Medulla oblongata (tissue), 1 donor: ENCODE measurements at regions not wholly inside any gene's neighbourhood (a gene's known extent, or its start where the extent isn't known, plus 50 kb on each side); places are given as distances from the start of the nearest gene placed in this dataset.
A peak's percentile ranks its signal among the peaks of the same experiment; 100 is the strongest.
"Not testable (repeated sequence)": the region's sequence is repeated elsewhere in the genome, so short reads cannot be mapped to it uniquely, and the experiment has no call there.

Experiments used
- DNase-seq: peaks from one replicate; pipeline ENCODE4 v3.0.0-alpha.2; 2015; ENCODE audit errors: extremely low spot score

GRCh38 chr3:75242012-75242735, 422.0 kb upstream of the FRG2C start:
- DNase-seq, result no peak

- DNase-seq, result no peak
These were observed 415.2 kb upstream of the FRG2C start for GRCh38 chr3:75248974-75249373.

- DNase-seq, result no peak
These were observed 409.4 kb upstream of the FRG2C start for GRCh38 chr3:75254685-75255084.

- DNase-seq, result not testable (repeated sequence)
These were observed 405.1 kb upstream of the FRG2C start for GRCh38 chr3:75258825-75259683.

- DNase-seq, result not testable (repeated sequence)
These were observed 403.2 kb upstream of the FRG2C start for GRCh38 chr3:75260975-75261374.

- no peak for DNase-seq
These were observed 401.5 kb upstream of the FRG2C start for GRCh38 chr3:75262661-75263060.

DNA sequence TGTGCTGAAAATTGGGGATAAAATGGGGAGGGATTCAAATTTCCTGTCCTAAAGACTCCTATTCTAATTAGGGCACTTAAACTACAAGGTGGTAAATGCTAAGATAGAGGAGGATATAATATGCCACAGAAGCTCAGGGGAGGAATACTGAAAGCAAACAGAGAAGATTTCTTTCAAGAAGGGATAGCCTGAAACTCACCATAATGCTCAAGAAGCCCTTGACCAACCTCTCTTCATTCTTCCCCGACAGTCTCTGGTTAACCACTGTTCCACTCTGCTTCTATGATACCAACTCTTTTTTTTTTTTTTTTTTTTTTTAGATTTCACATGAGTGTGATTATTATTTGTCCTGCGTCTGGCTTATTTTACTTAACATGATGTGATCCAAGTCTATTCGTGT, 398.2 kb upstream of the FRG2C start:
- no peak for DNase-seq

DNA sequence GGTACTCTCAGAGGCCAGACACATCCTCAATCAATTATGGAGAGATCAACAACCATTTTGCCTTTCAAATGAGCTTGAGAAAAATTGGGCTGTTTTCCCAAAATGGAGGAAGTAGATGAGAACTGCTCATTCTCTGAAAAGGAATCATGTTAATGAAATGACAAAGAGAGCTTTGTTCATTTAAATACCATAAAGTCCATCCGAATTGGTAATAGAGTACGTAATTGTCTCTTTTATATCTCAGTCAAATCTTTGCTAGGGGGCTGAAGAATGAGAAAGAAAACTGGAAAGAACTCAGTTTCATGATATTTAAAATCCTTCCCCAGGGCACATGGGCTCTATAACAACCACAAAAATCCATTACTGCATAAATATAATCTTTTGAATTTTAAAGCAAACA, 395.6 kb upstream of the FRG2C start:
- DNase-seq, result not testable (repeated sequence)

DNA sequence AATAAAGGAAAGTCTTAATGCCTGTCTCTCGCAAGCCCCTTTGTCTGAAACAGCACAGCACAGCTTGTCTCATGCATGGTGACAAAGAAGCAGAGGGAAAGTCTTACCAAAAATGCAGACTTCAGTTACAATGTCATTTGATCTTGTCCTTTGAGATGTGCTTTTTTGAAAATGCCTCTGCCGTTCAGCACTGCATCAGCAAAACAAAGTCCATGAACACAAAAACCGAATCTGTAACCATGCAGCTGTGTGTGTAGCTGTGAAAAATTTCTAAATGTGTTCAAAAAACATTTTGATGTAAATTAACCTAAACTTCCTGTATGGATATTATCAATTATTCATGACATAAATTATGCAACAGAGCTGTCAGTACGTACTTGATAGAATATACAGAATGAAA, 391.9 kb upstream of the FRG2C start:
- not testable (repeated sequence) for DNase-seq

- peak; percentile 33 for DNase-seq
These were observed 391.4 kb upstream of the FRG2C start for GRCh38 chr3:75272691-75273090.

DNA sequence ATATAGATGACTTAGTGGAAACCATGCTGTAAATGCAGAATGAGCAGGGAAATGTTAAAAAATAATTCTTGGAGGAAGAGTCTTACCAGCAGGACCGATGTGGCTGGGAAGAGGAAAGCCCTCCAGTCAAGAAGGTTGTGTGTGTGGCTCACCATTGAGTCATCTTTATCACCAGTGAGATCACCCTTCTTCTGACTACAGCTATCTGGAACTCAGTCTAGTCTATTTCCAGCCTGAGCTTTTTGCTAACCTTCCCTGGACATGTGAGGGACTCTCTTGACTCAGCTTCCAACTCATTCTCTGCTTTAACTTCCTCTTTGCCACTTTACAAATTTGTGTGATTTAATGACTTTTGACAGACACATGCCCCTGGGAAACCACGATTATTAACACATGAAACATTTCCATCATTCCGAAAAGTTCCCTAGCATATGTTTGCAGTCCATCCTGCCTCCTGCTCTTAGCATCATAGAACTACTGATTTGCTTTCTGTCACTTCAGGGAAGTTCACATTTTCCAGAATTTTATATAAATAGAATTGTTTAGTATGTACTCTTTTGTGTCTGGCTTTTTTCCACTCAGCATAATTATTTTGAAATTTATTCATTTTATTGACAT, 378.5 kb upstream of the FRG2C start:
- not testable (repeated sequence) for DNase-seq

DNA sequence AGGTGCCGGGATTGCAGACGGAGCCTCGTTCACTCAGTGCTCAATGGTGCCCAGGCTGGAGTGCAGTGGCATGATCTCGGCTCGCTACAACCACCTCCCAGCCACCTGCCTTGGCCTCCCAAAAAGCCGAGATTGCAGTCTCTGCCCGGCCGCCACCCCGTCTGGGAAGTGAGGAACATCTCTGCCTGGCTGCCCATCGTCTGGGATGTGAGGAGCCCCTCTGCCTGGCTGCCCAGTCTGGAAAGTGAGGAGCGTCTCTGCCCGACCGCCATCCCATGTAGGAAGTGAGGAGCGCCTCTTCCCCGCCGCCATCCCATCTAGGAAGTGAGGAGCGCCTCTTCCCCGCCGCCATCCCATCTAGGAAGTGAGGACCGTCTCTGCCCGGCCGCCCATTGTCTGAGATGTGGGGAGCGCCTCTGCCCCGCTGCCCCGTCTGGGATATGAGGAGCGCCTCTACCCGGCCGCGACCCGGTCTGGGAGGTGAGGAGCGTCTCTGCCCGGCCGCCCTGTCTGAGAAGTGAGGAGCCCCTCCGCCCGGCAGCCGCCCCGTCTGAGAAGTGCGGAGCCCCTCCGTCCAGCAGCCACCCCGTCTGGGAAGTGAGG, 375.1 kb upstream of the FRG2C start:
- not testable (repeated sequence) for DNase-seq

DNA sequence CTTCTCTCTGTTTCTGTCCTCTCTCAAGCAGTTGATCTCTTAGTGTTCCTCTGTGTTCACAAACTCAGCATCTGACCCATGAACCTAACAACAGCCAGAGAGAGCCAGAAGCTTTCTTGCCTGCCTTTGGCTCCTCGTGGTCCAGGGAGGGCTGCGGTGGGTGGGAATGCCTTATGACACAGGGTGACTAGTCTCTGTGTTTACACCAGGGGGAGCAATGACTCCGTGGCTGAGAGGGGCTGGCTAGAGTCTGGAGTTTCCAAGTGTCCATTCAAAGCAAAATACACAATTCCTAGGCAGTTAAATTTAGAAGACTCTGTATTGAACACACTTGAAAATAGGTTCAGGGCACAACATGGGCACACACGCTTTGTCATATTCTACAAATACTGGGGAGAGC, 370.0 kb upstream of the FRG2C start:
- peak; percentile 40 for DNase-seq

DNA sequence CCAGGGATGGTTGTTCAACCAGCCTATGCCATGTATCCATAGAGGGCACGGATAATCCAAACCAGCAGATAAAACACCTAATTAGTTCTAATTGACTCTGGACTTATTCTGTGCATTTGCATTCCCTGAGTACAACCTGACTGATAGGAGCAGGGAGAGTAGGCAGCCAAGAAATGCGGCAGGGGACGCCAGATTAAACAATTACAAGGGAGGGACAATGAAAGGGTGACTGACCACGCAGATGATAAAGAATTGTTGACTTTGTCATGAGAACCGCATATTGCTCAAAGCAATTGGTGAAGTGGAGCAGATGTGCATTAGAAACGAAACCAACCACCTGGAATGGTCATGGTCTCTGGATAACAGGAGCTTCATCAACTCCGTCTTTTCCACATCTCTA, 369.1 kb upstream of the FRG2C start:
- DNase-seq, result no peak

DNA sequence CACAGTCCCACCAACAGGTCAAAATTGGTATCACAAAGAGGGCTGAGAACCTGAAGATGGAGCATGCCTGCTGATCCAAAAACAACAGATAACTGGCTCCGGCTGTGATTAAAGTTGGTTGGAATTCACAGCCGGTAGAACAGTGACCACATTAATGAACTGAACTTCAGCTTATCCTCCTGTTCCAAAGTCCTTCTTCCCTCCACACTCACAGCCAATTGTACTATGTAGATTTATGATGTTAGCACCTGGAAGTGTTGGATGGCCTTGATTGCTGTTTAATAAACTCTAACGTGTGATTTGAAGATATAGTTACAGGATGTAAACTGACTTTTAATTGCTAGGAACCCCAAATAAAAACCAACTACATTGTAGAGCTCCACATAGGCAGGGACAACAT, 367.3 kb upstream of the FRG2C start:
- DNase-seq, result no peak

DNA sequence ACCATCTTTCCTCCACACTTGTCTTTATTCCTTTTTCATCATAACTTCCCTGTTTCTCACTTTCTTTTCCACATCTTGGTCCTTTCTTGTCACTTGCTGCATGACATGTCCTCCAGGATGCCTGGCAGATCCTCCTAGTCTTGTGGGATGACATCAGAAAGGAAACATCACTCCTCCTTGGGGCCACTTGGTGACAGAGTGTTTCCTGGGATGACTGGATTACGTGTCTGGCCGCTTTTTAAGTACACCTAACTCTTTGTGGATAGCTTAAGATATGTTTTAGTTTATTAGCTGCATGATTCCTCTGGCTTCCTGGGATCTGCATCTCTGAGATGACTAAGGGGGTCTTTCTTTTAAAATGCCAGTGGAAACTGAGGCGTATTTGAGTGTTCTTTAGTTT, 363.5 kb upstream of the FRG2C start:
- no peak for DNase-seq

DNA sequence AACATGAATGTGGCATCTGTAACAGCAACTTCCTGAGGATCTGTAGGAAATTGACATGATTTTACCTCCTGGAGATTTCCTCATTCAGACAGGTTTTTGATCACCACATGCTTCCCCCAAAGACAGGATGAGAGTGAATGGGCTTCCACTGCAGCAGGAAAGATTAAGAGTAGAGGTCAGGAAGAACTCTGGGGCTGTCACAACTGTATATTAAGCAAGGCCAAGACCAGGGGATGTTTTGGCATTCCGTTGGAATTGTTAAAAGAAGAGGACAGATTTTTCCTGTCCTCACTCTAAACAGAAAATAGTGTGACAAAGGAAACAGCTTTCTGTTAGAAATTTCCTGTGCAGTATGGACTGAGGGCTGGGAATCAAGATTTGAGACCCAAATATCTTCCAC, 363.1 kb upstream of the FRG2C start:
- DNase-seq, result not testable (repeated sequence)

- DNase-seq, result no peak
These were observed 360.4 kb upstream of the FRG2C start for GRCh38 chr3:75303741-75304140.

- DNase-seq, result no peak
These were observed 358.2 kb upstream of the FRG2C start for GRCh38 chr3:75305901-75306300.

DNA sequence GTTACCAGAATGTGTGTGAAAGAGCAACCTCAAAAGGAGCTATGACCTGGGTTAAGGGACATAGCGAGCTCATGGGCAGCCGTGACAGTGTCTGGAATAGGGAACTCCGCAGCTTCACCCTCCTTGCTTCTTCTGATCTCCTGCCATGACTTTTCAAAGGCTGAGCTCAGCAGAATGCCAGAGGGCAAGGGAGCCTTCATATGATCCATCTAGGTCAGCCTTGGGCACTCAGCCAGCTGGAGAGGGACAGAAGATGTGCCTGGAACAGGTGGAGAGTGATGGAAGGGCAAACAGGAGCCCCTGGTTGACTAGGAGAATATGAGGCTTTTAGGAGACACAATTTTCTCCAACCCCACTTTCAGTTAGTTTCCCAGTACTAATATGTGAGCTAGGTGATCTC, 352.8 kb upstream of the FRG2C start:
- DNase-seq, result not testable (repeated sequence)

GRCh38 chr3:75312469-75312868, 351.7 kb upstream of the FRG2C start:
- not testable (repeated sequence) for DNase-seq

GRCh38 chr3:75319776-75320175, 344.4 kb upstream of the FRG2C start:
- DNase-seq, result not testable (repeated sequence)
